Gastrocnemius medialis (tissue), 4 donors: ENCODE measurements at regions not wholly inside any gene's neighbourhood (a gene's known extent, or its start where the extent isn't known, plus 50 kb on each side); places are given as distances from the start of the nearest gene placed in this dataset.

ENCODE experiments used
- CTCF ChIP-seq, 5 experiments: fragments of 450-650 bp in 3 of 5; fragments of 200-600 bp in 2 of 5; sonication (generic) in 2 of 5; IDR thresholded peaks in 4 of 5; conservative IDR thresholded peaks in 1 of 5; 1 replicate in 4 of 5; 2 replicates in 1 of 5; pipeline ENCODE4 v1.5.1; 2016 to 2019; ENCODE audit warnings: antibody characterized with exemption in 5 of 5, mild to moderate bottlenecking in 3 of 5, moderate library complexity in 3 of 5
- POLR2A ChIP-seq, 2 donors: fragments of 450-650 bp; IDR thresholded peaks; one replicate each; pipeline ENCODE4 v1.6.1; 2017; ENCODE audit warnings: antibody characterized with exemption in 2 of 2, mild to moderate bottlenecking in 2 of 2, moderate library complexity in 2 of 2

- no peak for TF ChIP-seq CTCF (IDR thresholded peaks at IDR 0.05 in 4 of 5, conservative IDR thresholded peaks at IDR 0.05 in 1 of 5)
- TF ChIP-seq POLR2A (IDR thresholded peaks at IDR 0.05), result no peak
These were observed 65.5 kb upstream of the UBE3A start for GRCh38 chr15:25504307-25504706.
